HG03342 (cell line): ENCODE measurements at regions not wholly inside any gene's neighbourhood (a gene's known extent, or its start where the extent isn't known, plus 50 kb on each side); places are given as distances from the start of the nearest gene placed in this dataset.
"Not testable (repeated sequence)": the region's sequence is repeated elsewhere in the genome, so short reads cannot be mapped to it uniquely, and the experiment has no call there.

Experiments
- ATAC-seq: cut with Tn5 transposase; IDR thresholded peaks from one replicate; pipeline ENCODE4 v1.9.1; 2021; ENCODE audit warnings: mild to moderate bottlenecking, moderate library complexity; ENCODE audit not compliant: unreplicated experiment

DNA sequence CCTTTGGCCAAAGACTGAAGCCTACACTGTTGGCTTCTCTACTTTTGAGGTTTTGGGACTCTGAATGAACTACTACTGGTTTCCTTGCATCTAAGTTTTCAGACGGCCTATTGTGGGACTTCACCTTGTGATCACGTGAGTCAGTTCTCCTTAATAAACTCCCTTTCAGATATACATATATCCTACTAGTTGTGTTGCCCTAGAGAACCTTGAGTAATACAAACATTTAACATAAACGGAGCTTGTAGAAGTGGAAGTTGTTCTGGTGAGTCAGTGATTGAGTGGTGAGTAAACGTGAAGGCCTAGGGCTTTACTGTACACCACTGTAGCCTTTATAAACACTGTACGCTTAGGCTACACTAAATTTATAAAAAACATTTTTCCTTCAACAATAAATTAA lies 107.2 kb upstream of the CDH2 start:
- no peak for ATAC-seq

DNA sequence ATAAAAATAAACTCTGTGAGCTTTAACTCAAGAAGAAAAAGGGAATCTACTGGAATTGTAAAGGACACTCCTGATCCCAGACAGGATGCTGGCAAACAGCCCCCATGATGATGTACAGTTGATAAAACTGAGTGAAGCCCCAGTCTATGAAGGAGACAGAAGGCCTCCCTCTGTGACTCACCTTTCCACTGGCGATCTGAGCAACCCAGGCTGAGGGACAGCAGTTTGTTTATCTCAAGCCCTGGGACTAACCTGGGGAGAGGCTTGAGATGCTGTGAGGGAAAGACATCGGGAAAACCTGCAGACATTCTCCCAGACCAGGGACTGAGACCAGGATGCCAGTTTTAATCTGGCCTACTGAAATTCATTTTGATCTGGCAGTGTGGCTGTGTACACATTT lies 104.5 kb upstream of the CDH2 start:
- ATAC-seq = no peak

DNA sequence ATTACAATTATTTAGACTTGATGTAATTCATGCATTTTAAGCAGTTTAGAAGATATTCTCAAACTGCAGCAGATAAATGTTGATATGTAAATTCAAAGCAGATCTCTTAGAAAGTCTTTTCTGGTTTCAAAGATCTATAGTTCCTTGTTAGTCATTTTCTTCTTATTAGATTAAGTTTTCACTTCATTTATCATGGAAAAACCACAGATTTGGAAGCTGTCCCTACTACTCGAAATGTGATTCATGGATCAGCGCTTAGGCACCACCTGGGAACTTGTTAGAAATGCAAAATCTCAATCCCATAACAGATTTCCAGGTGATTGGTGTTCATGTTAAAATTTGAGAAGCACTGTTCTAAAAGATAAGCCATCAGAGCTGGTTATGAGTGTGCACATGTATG lies 92.8 kb upstream of the CDH2 start:
- ATAC-seq = no peak

DNA sequence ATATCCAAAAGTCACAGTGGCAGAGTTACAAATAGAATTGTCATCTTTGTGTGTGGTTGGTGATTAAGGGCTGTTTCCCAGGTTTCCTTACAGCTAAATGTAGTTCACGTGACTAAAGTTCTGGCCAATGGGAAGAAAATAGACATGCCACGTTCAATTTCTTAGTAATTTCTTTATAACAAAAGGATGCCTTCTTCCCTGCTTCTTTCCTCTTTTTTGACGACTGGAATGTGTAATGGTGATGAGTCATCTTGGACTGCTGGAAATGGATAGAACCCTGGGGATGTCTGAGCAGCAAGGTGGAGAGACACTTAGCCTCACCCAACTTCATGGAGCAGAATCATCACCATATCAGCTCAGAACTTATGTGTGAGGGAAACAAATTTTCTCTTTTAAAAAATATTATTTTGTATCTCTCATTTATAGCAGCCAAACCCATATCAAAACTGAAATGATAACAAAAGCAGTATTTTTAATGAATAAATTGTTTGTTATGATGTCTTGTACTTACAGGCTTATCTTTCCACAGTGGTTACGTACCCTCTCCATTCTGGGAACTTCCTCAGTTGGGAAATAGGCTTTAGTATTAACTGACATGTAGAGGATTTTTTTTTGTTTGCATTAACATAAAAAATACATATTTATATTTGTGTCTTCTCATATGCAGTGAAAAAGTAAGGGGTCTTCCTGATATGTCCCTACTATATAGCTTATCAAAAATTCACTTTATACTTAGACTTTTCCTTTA lies 91.1 kb upstream of the CDH2 start:
- no peak for ATAC-seq

DNA sequence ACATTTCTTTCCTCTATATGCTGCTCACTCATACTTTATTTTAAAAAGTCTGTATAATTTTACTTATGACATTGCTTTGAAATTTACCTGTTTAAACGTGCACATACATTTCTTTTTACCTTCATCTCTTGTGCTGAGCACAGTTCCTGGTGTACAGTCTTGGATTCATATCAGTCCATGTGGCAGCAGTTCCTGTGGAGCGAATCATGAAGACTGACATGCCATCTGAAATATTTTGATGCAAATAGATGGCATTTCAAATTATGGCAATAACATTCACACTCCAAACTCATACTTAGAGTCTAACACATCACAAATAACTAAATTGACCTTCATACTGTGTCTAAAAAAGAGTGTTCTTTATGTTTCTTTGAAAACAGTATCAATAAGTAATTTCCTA lies 90.3 kb upstream of the CDH2 start:
- no peak for ATAC-seq

DNA sequence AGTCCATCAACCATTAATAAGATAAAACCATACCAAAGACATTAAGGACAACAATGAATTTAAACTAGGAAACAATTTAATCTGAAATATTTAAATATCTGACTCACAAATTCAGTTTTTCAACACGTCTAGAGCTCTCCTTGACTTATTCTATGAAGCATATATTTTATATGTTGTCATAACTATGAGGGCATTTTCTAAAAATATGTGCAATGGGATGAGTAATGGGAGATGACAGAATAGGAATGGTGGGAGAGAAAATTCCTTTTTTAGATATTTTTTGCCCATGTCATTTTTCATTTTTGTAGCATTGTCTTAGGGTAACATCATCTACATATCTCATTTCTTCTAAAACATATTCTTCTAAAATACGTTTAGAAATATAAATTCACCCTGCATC lies 79.2 kb upstream of the CDH2 start:
- ATAC-seq = no peak

DNA sequence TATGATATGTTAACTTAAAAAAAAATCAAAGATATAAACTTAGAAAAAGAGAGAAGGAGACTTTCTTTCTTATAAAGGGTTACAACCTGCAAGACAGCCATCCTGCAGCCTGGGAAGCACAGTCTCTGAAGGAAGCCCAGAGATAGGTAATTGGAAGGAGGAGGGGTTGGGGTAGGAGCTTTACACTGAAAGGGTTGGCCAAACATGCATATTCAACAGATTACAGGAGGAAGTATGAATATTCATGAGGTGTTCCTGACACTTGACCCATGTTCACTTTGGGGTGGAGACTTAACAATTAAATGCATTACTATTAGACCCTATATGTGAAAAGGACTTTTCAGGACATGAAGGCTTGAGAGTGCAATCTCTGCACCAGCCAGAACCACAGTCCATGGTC lies 71.7 kb upstream of the CDH2 start:
- no peak for ATAC-seq

DNA sequence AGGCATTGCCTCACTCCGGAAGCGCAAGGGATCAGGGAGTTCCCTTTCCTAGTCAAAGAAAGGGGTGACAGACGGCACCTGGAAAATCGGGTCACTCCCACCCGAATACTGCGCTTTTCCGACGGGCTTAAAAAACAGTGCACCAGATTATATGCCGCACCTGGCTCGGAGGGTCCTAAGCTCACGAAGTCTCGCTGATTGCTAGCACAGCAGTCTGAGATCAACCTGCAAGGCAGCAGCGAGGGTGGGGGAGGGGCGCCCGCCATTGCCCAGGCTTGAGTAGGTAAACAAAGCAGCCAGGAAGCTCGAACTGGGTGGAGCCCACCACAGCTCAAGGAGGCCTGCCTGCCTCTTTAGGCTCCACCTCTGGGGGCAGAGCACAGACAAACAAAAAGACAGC lies 63.7 kb upstream of the CDH2 start:
- not testable (repeated sequence) for ATAC-seq

DNA sequence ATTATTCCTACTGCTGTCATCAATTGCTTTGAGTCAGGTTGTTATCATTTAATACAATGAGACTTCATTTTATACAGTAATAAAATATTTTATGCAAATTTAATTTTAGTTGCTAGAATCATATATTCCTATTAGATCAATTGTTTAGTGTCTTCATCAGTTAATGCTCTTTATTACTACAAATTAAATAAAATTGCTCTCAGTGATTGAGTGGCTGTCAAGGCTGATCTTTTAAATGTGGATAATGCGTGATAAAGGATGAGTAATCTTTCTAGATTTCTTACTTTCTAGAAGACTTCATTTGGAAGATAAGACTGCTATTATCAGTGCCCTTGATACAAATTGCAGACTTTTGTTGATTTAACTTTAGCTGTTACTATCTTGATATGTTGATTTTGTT lies 59.6 kb upstream of the CDH2 start:
- ATAC-seq = no peak
